Osteocyte (in vitro differentiated cells): ENCODE measurements at regions not wholly inside any gene's neighbourhood (a gene's known extent, or its start where the extent isn't known, plus 50 kb on each side); places are given as distances from the start of the nearest gene placed in this dataset.
"Not testable (repeated sequence)": the region's sequence is repeated elsewhere in the genome, so short reads cannot be mapped to it uniquely, and the experiment has no call there.

Experiments
- DNase-seq: peaks from one replicate; pipeline ENCODE4 v3.0.0; 2021; ENCODE audit warnings: mixed read lengths; ENCODE audit not compliant: unreplicated experiment; ENCODE audit errors: extremely low spot score
- H3K27ac Mint-ChIP-seq: one replicate; pipeline ENCODE4 v1.8.0; 2021; ENCODE audit warnings: mild to moderate bottlenecking, mixed read lengths; ENCODE audit not compliant: unreplicated experiment
- H3K27me3 Mint-ChIP-seq: one replicate; pipeline ENCODE4 v1.8.0; 2021; ENCODE audit warnings: mixed read lengths; ENCODE audit not compliant: unreplicated experiment
- H3K36me3 Mint-ChIP-seq: one replicate; pipeline ENCODE4 v1.8.0; 2021; ENCODE audit warnings: mixed read lengths; ENCODE audit not compliant: unreplicated experiment
- H3K4me1 Mint-ChIP-seq: one replicate; pipeline ENCODE4 v1.8.0; 2021; ENCODE audit warnings: mixed read lengths; ENCODE audit not compliant: unreplicated experiment
- H3K4me3 Mint-ChIP-seq: one replicate; pipeline ENCODE4 v1.8.0; 2021; ENCODE audit warnings: mild to moderate bottlenecking, moderate library complexity, mixed read lengths; ENCODE audit not compliant: unreplicated experiment
- H3K9me3 Mint-ChIP-seq: one replicate; pipeline ENCODE4 v1.8.0; 2021; ENCODE audit warnings: mixed read lengths; ENCODE audit not compliant: unreplicated experiment

DNA sequence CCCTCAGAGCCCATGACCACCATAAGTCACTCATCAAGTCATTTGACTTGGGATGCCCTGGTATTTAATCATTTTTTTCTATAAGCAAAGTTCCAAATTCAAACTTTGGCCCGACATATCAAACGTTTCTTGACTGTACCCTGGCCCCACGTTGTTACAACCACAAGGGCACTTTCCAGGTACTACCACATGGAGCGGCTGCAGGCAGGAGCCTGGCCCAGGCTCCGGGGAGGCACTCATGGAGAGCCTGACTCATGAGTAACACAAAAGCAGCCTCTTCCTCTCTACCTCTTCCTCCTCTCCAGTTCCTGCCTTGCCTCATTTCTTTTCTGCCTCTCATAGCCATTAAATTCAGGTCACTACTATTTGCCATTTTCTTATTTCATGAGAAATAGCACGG lies 87.2 kb downstream of the CDRT15L2 start:
- H3K27ac Mint-ChIP-seq, H3K36me3 Mint-ChIP-seq: not testable (repeated sequence)

DNA sequence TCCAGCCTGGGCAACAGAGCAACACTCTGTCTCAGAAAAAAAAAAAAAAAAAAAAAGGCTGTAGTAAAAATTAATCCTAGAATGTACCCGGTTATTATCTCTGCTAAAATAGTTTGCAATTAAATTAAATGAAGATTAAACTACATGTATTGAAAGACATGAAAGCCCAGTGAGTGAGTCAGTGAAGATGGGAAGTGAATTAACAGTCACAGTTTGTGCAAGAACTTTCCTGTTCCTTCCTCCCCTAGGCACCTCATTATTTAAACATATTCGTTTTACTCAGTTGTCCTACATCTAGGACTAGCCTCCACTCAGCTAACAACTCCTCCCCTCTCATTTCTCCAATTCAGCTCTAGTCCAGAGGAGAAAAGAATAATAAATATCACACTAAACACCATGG lies 88.2 kb downstream of the CDRT15L2 start:
- H3K4me1 Mint-ChIP-seq, DNase-seq, H3K4me3 Mint-ChIP-seq, H3K9me3 Mint-ChIP-seq, H3K36me3 Mint-ChIP-seq, H3K27ac Mint-ChIP-seq, H3K27me3 Mint-ChIP-seq: not testable (repeated sequence)

More for the DNA sequence above, 87.2 kb downstream of the CDRT15L2 start:
- not testable (repeated sequence) for H3K4me3 Mint-ChIP-seq, H3K4me1 Mint-ChIP-seq, DNase-seq, H3K27me3 Mint-ChIP-seq, H3K9me3 Mint-ChIP-seq

DNA sequence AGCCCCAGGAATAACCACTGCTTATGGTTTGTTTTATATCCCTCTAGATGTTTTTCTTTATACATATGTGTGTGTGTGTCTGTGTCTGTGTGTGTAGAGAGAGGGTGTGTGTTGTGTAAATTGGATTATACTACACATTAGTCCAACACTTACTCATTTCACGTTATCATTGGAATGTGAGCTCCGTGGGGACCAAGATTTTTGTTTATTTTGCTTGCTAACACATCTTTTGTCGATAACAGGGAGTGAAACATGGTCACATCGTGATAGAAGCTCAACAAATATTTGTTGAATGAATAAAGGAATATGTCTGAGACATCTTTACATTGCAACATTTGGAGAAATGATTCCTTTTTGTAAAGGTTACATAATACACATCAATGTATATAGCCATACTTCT lies 88.8 kb downstream of the CDRT15L2 start:
- not testable (repeated sequence) for H3K27me3 Mint-ChIP-seq, H3K9me3 Mint-ChIP-seq, H3K4me3 Mint-ChIP-seq, DNase-seq, H3K4me1 Mint-ChIP-seq, H3K36me3 Mint-ChIP-seq, H3K27ac Mint-ChIP-seq

DNA sequence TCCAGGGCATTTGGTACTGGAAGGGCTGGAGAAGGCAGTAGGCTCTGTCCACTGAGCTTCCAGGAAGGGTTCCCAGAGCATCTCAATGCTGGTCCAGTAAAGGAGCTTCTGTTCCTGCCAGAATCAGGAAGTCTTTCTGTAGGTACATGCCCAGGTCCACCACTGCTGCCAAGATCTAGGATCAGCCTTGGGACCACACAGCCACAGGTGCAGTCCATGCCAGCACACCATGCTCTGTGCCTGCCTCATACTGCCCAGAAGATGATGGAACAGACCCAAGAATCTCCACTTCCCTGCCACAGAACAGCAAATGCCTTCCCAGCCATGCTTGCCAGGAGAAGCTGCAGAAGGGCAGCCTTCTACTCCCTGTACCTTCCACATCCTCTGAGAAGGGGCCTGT lies 89.3 kb downstream of the CDRT15L2 start:
- not testable (repeated sequence) for H3K4me3 Mint-ChIP-seq, H3K4me1 Mint-ChIP-seq, H3K9me3 Mint-ChIP-seq, DNase-seq, H3K36me3 Mint-ChIP-seq, H3K27me3 Mint-ChIP-seq, H3K27ac Mint-ChIP-seq

DNA sequence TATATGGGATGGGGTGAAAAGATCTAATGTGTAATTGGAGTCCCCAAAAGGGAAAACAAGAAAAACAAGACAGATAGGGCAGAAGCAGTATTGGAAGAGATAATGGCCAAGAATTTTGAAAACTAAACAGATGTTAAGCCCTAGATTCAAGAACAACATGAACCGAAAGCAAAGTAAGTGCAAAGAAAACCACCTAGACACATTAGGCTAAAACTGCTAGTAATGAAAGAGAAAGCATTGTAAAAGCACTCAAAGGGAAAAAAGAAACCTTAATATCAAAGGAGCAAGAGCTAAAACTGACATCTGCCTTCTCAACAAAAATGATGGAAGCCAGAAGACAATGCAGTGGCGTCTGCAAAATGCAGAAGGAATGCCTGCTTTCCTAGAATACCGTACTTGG lies 91.0 kb downstream of the CDRT15L2 start:
- H3K9me3 Mint-ChIP-seq, H3K4me1 Mint-ChIP-seq, H3K36me3 Mint-ChIP-seq, H3K4me3 Mint-ChIP-seq, H3K27ac Mint-ChIP-seq, H3K27me3 Mint-ChIP-seq, DNase-seq: not testable (repeated sequence)

DNA sequence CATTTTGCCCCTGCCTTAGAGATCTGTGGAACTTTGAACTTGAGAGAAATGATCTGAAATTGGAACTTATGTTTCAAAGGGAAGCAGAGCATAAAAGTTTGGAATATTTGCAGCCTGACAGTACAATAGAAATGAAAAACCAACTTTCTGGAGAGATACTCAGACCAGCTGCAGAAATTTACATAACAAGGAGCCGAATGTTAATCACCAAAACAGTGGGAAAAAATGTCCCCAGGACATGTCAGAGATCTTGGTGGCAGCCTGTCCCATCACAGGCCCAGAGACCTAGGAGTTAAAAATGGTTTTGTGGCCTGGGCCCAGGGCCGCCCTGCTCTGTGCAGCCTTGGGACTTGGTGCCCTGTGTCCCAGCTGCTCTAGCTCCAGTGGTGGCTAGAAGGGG lies 94.8 kb downstream of the CDRT15L2 start:
- not testable (repeated sequence) for DNase-seq, H3K36me3 Mint-ChIP-seq, H3K27ac Mint-ChIP-seq, H3K4me1 Mint-ChIP-seq, H3K9me3 Mint-ChIP-seq, H3K4me3 Mint-ChIP-seq
- peaks cover 13% of the 10 kb centered on the region for H3K27me3 Mint-ChIP-seq

DNA sequence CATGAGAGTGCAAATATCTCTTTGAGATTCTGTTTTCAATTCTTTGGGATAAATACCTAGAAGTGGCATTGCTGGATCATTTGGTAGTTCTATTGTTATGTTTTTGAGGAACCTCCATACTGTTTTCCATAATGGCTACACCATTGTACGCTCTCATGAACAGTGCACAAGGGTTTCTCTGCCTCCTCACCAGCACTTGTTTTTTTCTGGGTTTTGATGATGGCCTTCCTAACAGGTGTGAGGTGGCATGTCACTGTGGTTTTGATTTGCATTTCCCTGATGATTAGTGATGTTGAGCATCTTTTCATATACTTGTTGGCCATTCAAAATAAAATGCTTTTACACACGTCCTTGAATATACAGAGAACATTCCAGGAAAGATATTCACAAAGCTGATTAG lies 96.2 kb downstream of the CDRT15L2 start:
- H3K27ac Mint-ChIP-seq, DNase-seq, H3K36me3 Mint-ChIP-seq, H3K4me3 Mint-ChIP-seq, H3K4me1 Mint-ChIP-seq, H3K9me3 Mint-ChIP-seq: not testable (repeated sequence)
- peaks cover 16% of the 10 kb centered on the region for H3K27me3 Mint-ChIP-seq

DNA sequence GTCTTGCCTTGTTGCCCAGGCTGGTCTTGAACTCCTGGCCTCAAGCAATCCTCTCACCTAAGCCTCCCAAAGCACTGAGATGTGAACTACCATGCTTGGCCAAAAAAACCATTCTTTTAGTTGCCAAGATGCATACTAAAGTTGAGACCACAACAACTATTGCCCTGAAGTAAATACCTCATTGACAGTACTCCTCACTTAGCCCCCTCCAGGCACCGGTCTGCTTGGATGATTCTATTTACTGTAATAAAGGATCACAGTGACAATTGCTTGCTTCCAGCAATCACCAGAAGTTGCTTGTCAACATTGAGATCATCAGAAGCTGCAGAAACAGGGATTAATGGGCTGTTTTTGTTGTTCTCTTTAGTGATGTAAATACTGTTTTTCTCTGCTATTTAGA lies 97.1 kb downstream of the CDRT15L2 start:
- not testable (repeated sequence) for H3K27ac Mint-ChIP-seq, H3K4me3 Mint-ChIP-seq, H3K9me3 Mint-ChIP-seq, DNase-seq, H3K4me1 Mint-ChIP-seq, H3K36me3 Mint-ChIP-seq
- peaks cover 16% of the 10 kb centered on the region for H3K27me3 Mint-ChIP-seq

DNA sequence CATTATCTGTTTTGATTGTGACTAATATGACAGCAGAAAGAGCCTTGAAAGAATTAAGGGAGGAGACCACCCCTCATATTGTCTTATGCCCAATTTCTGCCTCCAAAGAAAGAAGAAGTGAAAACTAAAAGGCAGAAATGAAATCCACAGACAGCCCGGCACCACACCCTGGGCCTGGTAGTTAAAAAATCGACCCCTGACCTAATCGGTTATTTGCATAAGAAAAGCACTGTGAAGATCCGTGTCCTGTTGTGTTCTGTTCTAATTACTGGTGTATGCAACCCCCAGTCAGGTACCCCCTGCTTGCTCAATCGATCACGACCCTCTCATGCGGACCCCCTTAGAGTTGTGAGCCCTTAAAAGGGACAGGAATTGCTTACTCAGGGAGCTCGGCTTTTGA lies 97.9 kb downstream of the CDRT15L2 start:
- H3K9me3 Mint-ChIP-seq, H3K36me3 Mint-ChIP-seq, H3K4me3 Mint-ChIP-seq, DNase-seq, H3K27ac Mint-ChIP-seq, H3K4me1 Mint-ChIP-seq: not testable (repeated sequence)
- H3K27me3 Mint-ChIP-seq: peaks cover 16% of the 10 kb centered on the region

DNA sequence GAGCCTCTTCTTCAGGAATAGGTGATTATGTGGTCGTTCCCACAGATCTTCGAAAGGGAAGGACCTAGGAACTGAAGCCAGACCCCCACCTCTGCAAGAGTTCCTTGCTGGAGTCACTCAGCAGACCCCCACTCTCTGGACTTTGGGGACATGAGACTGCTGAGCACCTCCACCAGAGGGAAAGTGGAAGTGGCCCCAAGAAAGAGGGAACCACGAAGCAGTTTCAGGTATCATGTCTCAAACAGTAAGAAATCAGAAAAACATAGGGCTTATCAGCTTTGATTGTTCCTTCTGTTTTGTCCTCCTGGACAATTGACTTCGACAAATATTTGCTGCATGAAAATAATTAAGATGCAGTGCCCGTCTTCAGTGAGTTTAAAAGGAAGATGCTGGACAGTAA lies 98.9 kb downstream of the CDRT15L2 start:
- not testable (repeated sequence) for H3K36me3 Mint-ChIP-seq, H3K4me3 Mint-ChIP-seq, DNase-seq, H3K27ac Mint-ChIP-seq, H3K9me3 Mint-ChIP-seq, H3K4me1 Mint-ChIP-seq
- H3K27me3 Mint-ChIP-seq: peaks cover 16% of the 10 kb centered on the region

DNA sequence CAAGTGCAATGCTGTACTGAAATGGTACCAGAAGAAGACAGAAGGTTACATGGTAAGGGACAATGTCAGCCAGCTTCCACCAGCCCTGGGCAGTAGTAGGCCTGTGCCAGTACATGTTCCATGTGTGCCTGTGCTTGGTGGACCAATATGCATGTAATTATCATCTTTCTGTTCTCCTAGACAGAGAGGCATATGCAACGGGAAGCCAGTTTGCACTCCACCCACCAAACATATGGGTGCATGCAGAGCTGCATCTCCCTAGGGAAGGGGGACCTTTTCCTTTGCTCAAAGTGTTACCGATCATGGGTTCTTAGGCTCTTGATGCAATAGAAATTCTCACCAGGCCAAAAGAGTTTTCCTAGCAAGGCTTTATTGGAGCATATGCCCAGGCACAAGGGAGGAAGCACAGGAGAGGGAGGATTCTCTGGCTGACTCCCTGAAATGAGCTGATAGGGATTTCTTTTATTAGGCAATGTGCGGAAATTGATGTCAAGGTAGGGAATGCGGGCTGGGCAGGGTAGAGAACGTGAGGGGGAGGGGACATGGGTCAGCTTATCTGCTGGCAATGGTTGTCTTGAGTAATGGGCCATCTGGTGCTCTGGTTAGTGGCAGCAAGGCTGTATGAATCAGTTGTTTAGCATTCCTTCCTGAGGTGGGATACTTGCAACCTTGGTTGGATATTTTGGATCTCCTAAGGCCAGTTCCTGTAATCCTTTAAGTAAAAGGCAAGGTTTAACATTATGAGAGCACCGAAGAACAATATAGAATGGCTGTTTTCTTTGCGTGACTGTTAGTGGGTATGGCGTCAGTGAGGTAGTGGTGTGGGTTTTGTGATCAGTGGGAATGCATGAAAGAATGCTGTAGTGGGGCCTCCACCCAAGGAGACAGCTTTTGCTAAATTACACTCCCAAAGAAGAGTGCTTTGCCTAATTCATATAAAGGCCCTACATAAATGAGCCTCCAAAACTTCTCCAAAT lies 102.5 kb downstream of the CDRT15L2 start:
- H3K27me3 Mint-ChIP-seq: peaks cover 11% of the 10 kb centered on the region
- H3K4me1 Mint-ChIP-seq: not testable (repeated sequence)

DNA sequence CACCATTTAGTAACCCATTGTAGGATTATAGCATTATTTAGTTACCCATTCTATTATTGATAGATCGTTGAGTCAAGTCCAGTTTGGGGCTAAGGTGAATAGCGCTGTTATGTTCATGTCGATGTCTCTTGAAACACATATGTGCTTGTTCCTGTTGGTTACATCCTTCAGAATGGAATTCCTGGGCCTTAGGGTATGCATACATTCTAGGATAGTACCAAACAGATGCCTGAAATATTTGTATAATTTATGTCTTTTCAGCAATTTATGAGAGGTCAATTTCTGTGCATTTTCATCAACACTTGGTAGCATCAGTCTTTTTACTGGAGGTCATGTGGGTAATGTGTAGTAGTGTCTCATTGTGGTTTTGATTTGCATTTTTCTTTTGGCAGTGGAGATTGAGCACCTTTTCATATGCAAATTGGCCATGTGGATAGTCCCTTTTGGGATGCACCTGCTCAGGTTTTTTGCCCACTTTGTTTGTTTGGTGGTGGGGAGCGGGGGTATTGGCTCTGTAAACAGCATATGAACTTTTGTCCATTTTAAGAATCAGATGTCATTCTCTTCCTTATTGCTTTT lies 104.2 kb downstream of the CDRT15L2 start:
- H3K4me3 Mint-ChIP-seq, H3K27me3 Mint-ChIP-seq, DNase-seq, H3K27ac Mint-ChIP-seq, H3K36me3 Mint-ChIP-seq, H3K4me1 Mint-ChIP-seq, H3K9me3 Mint-ChIP-seq: not testable (repeated sequence)

More for the DNA sequence above, 102.5 kb downstream of the CDRT15L2 start:
- not testable (repeated sequence) for H3K9me3 Mint-ChIP-seq, H3K36me3 Mint-ChIP-seq, H3K4me3 Mint-ChIP-seq, H3K27ac Mint-ChIP-seq, DNase-seq
